ENCODE measurements at regions not wholly inside any gene's neighbourhood (a gene's known extent, or its start where the extent isn't known, plus 50 kb on each side); places are given as distances from the start of the nearest gene placed in this dataset.

DNA sequence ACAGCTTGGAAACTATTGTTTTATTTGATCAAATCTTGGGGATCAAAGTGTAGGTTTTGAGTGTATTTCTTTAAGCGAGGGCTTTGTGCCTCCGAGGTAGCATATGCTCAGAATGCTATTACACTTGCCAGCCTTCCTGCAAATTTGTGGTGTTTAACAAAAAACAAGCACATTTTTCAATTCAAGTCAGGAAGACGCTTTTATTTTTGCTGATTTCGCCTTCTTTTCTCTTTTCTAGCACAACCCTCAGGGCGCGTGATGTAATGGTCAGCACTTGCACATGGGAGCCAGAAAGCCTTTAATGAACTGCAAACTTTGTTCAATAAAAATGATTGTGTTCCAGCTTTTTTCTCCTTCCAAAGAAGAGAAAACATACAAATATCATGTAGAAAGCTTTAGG is 466.5 kb downstream of the PRKD1 start:
- H2AFZ ChIP-seq (ENCODE audit: low read depth): no peak overlapping the region

GRCh38 chr14:29461506-29461905 is 466.1 kb downstream of the PRKD1 start:
- Histone ChIP-seq H3K27ac (no peak overlapping the region), H3K4me2 (no peak overlapping the region), H3K4me3 (IDR thresholded peaks at IDR 0.05; ENCODE audit: insufficient read depth, low read depth, low read length) (no peak overlapping the region), H4K20me1 (ENCODE audit: insufficient read depth) (no peaks in the 10 kb centered on the region), H3K4me1 (ENCODE audit: low read depth, poor library complexity, severe bottlenecking) (no peaks in the 10 kb centered on the region), H3K79me2 (ENCODE audit: insufficient read depth, low read depth) (no peaks in the 10 kb centered on the region), H2AFZ (ENCODE audit: low read depth) (no peak overlapping the region), H3K36me3 (ENCODE audit: insufficient read depth) (no peaks in the 10 kb centered on the region), H3K27me3 (ENCODE audit: insufficient read depth, low read depth) (no peaks in the 10 kb centered on the region), H3K9ac (no peak overlapping the region)
- no peak for TF ChIP-seq CTCF (conservative IDR thresholded peaks at IDR 0.05; ENCODE audit: low read depth, low read length)

More for the DNA sequence above, 466.5 kb downstream of the PRKD1 start:
- H4K20me1 ChIP-seq (ENCODE audit: insufficient read depth): no peaks in the 10 kb centered on the region
- no peak overlapping the region for H3K4me2 ChIP-seq
- no peak overlapping the region for H3K4me3 ChIP-seq (IDR thresholded peaks at IDR 0.05; ENCODE audit: insufficient read depth, low read depth, low read length)
- no peaks in the 10 kb centered on the region for H3K36me3 ChIP-seq (ENCODE audit: insufficient read depth)
- H3K9ac ChIP-seq: no peak overlapping the region
- TF ChIP-seq CTCF (conservative IDR thresholded peaks at IDR 0.05; ENCODE audit: low read depth, low read length): no peak
- no peaks in the 10 kb centered on the region for H3K4me1 ChIP-seq (ENCODE audit: low read depth, poor library complexity, severe bottlenecking)
- no peak overlapping the region for H3K27ac ChIP-seq
- H3K27me3 ChIP-seq (ENCODE audit: insufficient read depth, low read depth): no peaks in the 10 kb centered on the region
- H3K79me2 ChIP-seq (ENCODE audit: insufficient read depth, low read depth): no peaks in the 10 kb centered on the region

GRCh38 chr14:29462321-29462720 is 465.3 kb downstream of the PRKD1 start:
- Histone ChIP-seq H3K4me3 (IDR thresholded peaks at IDR 0.05; ENCODE audit: insufficient read depth, low read depth, low read length) (no peak overlapping the region), H3K27me3 (ENCODE audit: insufficient read depth, low read depth) (no peaks in the 10 kb centered on the region), H3K4me1 (ENCODE audit: low read depth, poor library complexity, severe bottlenecking) (no peaks in the 10 kb centered on the region), H3K79me2 (ENCODE audit: insufficient read depth, low read depth) (no peaks in the 10 kb centered on the region), H3K4me2 (no peak overlapping the region), H3K9ac (no peak overlapping the region), H3K36me3 (ENCODE audit: insufficient read depth) (no peaks in the 10 kb centered on the region), H3K27ac (no peak overlapping the region), H4K20me1 (ENCODE audit: insufficient read depth) (no peaks in the 10 kb centered on the region), H2AFZ (ENCODE audit: low read depth) (no peak overlapping the region)
- no peak for TF ChIP-seq CTCF (conservative IDR thresholded peaks at IDR 0.05; ENCODE audit: low read depth, low read length)

- no peak overlapping the region for H2AFZ ChIP-seq (ENCODE audit: low read depth)
- no peaks in the 10 kb centered on the region for H3K79me2 ChIP-seq (ENCODE audit: insufficient read depth, low read depth)
- no peak for TF ChIP-seq CTCF (conservative IDR thresholded peaks at IDR 0.05; ENCODE audit: low read depth, low read length)
- no peaks in the 10 kb centered on the region for H3K36me3 ChIP-seq (ENCODE audit: insufficient read depth)
- no peak overlapping the region for H3K9ac ChIP-seq
- H3K27ac ChIP-seq: no peak overlapping the region
- no peaks in the 10 kb centered on the region for H3K4me1 ChIP-seq (ENCODE audit: low read depth, poor library complexity, severe bottlenecking)
- H3K4me3 ChIP-seq (IDR thresholded peaks at IDR 0.05; ENCODE audit: insufficient read depth, low read depth, low read length): no peak overlapping the region
- no peak overlapping the region for H3K4me2 ChIP-seq
- no peaks in the 10 kb centered on the region for H3K27me3 ChIP-seq (ENCODE audit: insufficient read depth, low read depth)
- no peaks in the 10 kb centered on the region for H4K20me1 ChIP-seq (ENCODE audit: insufficient read depth)
These were observed 464.9 kb downstream of the PRKD1 start for GRCh38 chr14:29462772-29463171.

All from KMS-11 (cell line).